22Rv1 (cell line): ENCODE measurements at regions not wholly inside any gene's neighbourhood (a gene's known extent, or its start where the extent isn't known, plus 50 kb on each side); places are given as distances from the start of the nearest gene placed in this dataset.

Experiments
- CTCF ChIP-seq: fragments of 450-650 bp; IDR thresholded peaks from 2 replicates; pipeline ENCODE4 v1.5.1; 2017; ENCODE audit warnings: mild to moderate bottlenecking
- ZFX ChIP-seq: fragments of 450-650 bp; IDR thresholded peaks from 2 replicates; pipeline ENCODE4 v1.6.1; 2017; ENCODE audit warnings: antibody characterized with exemption, borderline replicate concordance

GRCh38 chr20:48178633-48179032 lies 393.4 kb upstream of the SULF2 start:
- TF ChIP-seq CTCF (no peak), ZFX (no peak)
